IMR-90 (cell line): ENCODE measurements at regions not wholly inside any gene's neighbourhood (a gene's known extent, or its start where the extent isn't known, plus 50 kb on each side); places are given as distances from the start of the nearest gene placed in this dataset.

Source experiments
- ATAC-seq: fragments of 200-7000 bp; cut with Tn5 transposase; 2 replicates; pipeline ENCODE4 v1.9.1; 2020; ENCODE audit warnings: low read depth, mild to moderate bottlenecking, moderate library complexity
- BruUV-seq: library from RNA; stranded (reverse); fragments of 400-500 nt; replicated peaks from 2 replicates; lab custom pipeline; 2021; lab: Mats Ljungman, UMichigan
- CTCF ChIA-PET: fragments of 300-600 bp; formaldehyde crosslinking; extraction: SDS; loops from one replicate; lab custom pipeline; 2021; ENCODE audit warnings: antibody characterized with exemption; lab: Yijun Ruan, JAX
- POLR2A ChIA-PET: fragments of 300-600 bp; sonication (Branson Sonifier 250); formaldehyde crosslinking; loops from one replicate; lab custom pipeline; 2022; ENCODE audit warnings: antibody characterized with exemption; ENCODE audit not compliant: unreplicated experiment; lab: Charles Lee
- DNase-seq: peaks from one replicate; pipeline ENCODE4 v3.0.0; 2013
- H2AFZ ChIP-seq: replicated peaks from 2 replicates; pipeline ENCODE3; 2013; ENCODE audit warnings: low read length, mild to moderate bottlenecking; ENCODE audit not compliant: poor library complexity
- H2AK5ac ChIP-seq: 2 replicates; pipeline ENCODE4 v1.6.1; 2013; ENCODE audit warnings: low read depth, low read length, inconsistent platforms
- H2AK9ac ChIP-seq: replicated peaks from 2 replicates; pipeline ENCODE3; 2013; ENCODE audit warnings: mild to moderate bottlenecking, low read depth, low read length, moderate library complexity; ENCODE audit not compliant: poor library complexity
- H2BK120ac ChIP-seq: 2 replicates; pipeline ENCODE4 v1.6.1; 2013; ENCODE audit warnings: low read depth, low read length, inconsistent platforms
- H2BK15ac ChIP-seq: 3 replicates; pipeline ENCODE4 v1.6.1; 2013; ENCODE audit warnings: low read depth, low read length, inconsistent platforms
- H2BK20ac ChIP-seq: 2 replicates; pipeline ENCODE4 v1.6.1; 2013; ENCODE audit warnings: low read depth, mild to moderate bottlenecking, inconsistent platforms, low read length, moderate library complexity
- H2BK5ac ChIP-seq: 2 replicates; pipeline ENCODE4 v1.6.1; 2013; ENCODE audit warnings: mild to moderate bottlenecking, low read depth, low read length, inconsistent platforms; ENCODE audit not compliant: poor library complexity, severe bottlenecking
- H3K14ac ChIP-seq: replicated peaks from 2 replicates; pipeline ENCODE4 v1.6.1; 2013; ENCODE audit warnings: low read depth, low read length, inconsistent platforms
- H3K18ac ChIP-seq: 2 replicates; pipeline ENCODE4 v1.6.1; 2013; ENCODE audit warnings: low read depth, low read length, control low read depth
- H3K23ac ChIP-seq: 2 replicates; pipeline ENCODE4 v1.6.1; 2013; ENCODE audit warnings: low read depth, low read length, inconsistent platforms
- H3K27ac ChIP-seq: 2 replicates; pipeline ENCODE4 v1.5.1; 2013; ENCODE audit warnings: mild to moderate bottlenecking, control low read depth, low read length; ENCODE audit not compliant: insufficient read depth
- H3K27me3 ChIP-seq: 2 replicates; pipeline ENCODE4 v1.6.1; 2013; ENCODE audit warnings: low read length; ENCODE audit not compliant: control insufficient read depth, insufficient read depth
- H3K36me3 ChIP-seq: 2 replicates; pipeline ENCODE4 v1.6.1; 2013; ENCODE audit warnings: low read length, mixed read lengths; ENCODE audit not compliant: control insufficient read depth, insufficient read depth
- H3K4ac ChIP-seq: 2 replicates; pipeline ENCODE4 v1.6.1; 2013; ENCODE audit warnings: low read depth, low read length, inconsistent platforms
- H3K4me1 ChIP-seq: 2 replicates; pipeline ENCODE4 v1.6.1; 2013; ENCODE audit warnings: low read length, mixed read lengths; ENCODE audit not compliant: control insufficient read depth, insufficient read depth
- H3K4me2 ChIP-seq: 2 replicates; pipeline ENCODE4 v1.6.1; 2013; ENCODE audit warnings: low read depth, mild to moderate bottlenecking, control low read depth, low read length, moderate library complexity
- H3K4me3 ChIP-seq: 2 replicates; pipeline ENCODE4 v1.5.1; 2013; ENCODE audit warnings: low read depth, mild to moderate bottlenecking, control low read depth, low read length, moderate library complexity; ENCODE audit not compliant: insufficient read depth
- H3K56ac ChIP-seq: 2 replicates; pipeline ENCODE4 v1.6.1; 2013; ENCODE audit warnings: low read length, inconsistent platforms; ENCODE audit not compliant: insufficient read depth; ENCODE audit errors: extremely low read depth
- H3K79me1 ChIP-seq, 2 experiments: 2 replicates each; pipeline ENCODE4 v1.6.1; 2013; ENCODE audit warnings: low read length in 2 of 2, inconsistent platforms in 1 of 2, low read depth in 1 of 2
- H3K9ac ChIP-seq: 2 replicates; pipeline ENCODE4 v1.6.1; 2013; ENCODE audit warnings: low read depth, low read length, control low read depth
- H3K9me1 ChIP-seq: 2 replicates; pipeline ENCODE4 v1.6.1; 2013; ENCODE audit warnings: low read length, inconsistent platforms; ENCODE audit not compliant: insufficient read depth
- H3K9me3 ChIP-seq: 2 replicates; pipeline ENCODE4 v1.6.1; 2013; ENCODE audit warnings: low read length; ENCODE audit not compliant: control insufficient read depth, insufficient read depth
- H4K20me1 ChIP-seq: 2 replicates; pipeline ENCODE4 v1.6.1; 2013; ENCODE audit warnings: low read length, inconsistent platforms; ENCODE audit not compliant: insufficient read depth
- H4K5ac ChIP-seq: 2 replicates; pipeline ENCODE4 v1.6.1; 2013; ENCODE audit warnings: mild to moderate bottlenecking, low read depth, low read length, control low read depth
- H4K8ac ChIP-seq, 2 experiments: 2 replicates each; pipeline ENCODE4 v1.6.1; 2013; ENCODE audit warnings: low read depth in 2 of 2, low read length in 2 of 2, control low read depth in 1 of 2, inconsistent platforms in 1 of 2
- H4K91ac ChIP-seq: 2 replicates; pipeline ENCODE4 v1.6.1; 2013; ENCODE audit warnings: low read depth, low read length, inconsistent platforms; ENCODE audit not compliant: insufficient read depth
- CHD1 ChIP-seq: IDR thresholded peaks from 2 replicates; pipeline ENCODE4 v1.6.1; 2012; ENCODE audit warnings: low read depth, low read length, improper control_type of control experiment
- MAFK ChIP-seq: IDR thresholded peaks from 2 replicates; pipeline ENCODE4 v1.6.1; 2012; ENCODE audit warnings: low read depth, low read length, improper control_type of control experiment
- POLR2A ChIP-seq: IDR thresholded peaks from 2 replicates; pipeline ENCODE4 v1.6.1; 2012; ENCODE audit warnings: mild to moderate bottlenecking, low read depth, low read length
- RFX5 ChIP-seq: IDR thresholded peaks from 2 replicates; pipeline ENCODE4 v1.8.0; 2012; ENCODE audit warnings: low read depth, mild to moderate bottlenecking, low read length, moderate library complexity
- SMC3 ChIP-seq: fragments of 150-350 bp; IDR thresholded peaks from 2 replicates; pipeline ENCODE4 v1.6.1; 2016; ENCODE audit warnings: low read depth, mild to moderate bottlenecking, antibody characterized with exemption, low read length, moderate library complexity
- WGBS, 2 experiments: methylation state at CpG; one replicate each; pipeline versions ENCODE4 v1.1.5 to v1.1.7; 2013; ENCODE audit warnings: missing lambda C conversion rate in 2 of 2; ENCODE audit not compliant: insufficient read length in 1 of 2; ENCODE audit errors: extremely low coverage in 2 of 2; 5-methylcytosine and 5-hydroxymethylcytosine counted together
- dilution Hi-C: fragments of 300-500 bp; cut with HindIII; formaldehyde crosslinking; loops from one replicate; pipeline ENCODE4 v1.14.3; 2018; ENCODE audit warnings: low sequenced_read_pairs; ENCODE audit not compliant: unreplicated experiment
- in situ Hi-C: fragments of 300-500 bp; cut with MboI; formaldehyde crosslinking; loops from 3 replicates; pipeline ENCODE4 v1.14.3; 2019; ENCODE audit warnings: low sequenced_read_pairs, inconsistent platforms, mixed read lengths
- intact Hi-C: fragments of 100-400 bp; cut with micrococcal nuclease; formaldehyde crosslinking; loops from 2 replicates; pipeline ENCODE4 v1.10.0; 2022

DNA sequence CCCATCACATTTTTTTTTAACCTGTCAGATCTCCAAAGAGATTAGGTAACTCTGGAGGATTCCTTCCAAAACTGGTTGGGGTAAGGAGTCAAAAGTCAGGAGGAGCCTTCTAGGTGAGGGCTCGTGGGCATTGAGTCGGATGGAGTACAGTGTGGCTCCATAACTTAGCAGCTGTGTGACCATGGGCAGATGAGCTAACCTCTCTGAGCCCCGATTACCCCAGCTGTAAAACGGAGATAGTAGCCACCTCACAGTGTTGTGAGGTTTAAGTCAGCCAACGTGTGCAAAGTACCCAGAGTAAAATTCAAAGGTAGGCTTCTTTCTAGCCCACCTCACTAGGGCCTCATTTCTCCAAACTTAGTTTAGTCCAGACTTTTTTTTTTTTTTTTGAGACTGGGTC lies 151.5 kb downstream of the CD24 start:
- no peak overlapping the region for H3K14ac ChIP-seq
- no peak overlapping the region for H2BK5ac ChIP-seq
- no peaks in the 10 kb centered on the region for H3K4me1 ChIP-seq
- no peaks in the 10 kb centered on the region; the same call in 1 of the 2 replicates for H3K27me3 ChIP-seq
- H4K91ac ChIP-seq, result no peak overlapping the region
- H2BK120ac ChIP-seq, result no peak overlapping the region
- H3K27ac ChIP-seq, result no peak overlapping the region
- no peak overlapping the region for H3K4me2 ChIP-seq
- H4K8ac ChIP-seq, result no peak overlapping the region
- H3K9me1 ChIP-seq, result no peaks in the 10 kb centered on the region
- DNase-seq (no peak), ATAC-seq (no peak)
- in situ Hi-C loops (no loop called here), dilution Hi-C loops (no loop called here), intact Hi-C loops (no loop called here)
- no TSS peak for BruUV-seq
- ChIA-PET CTCF (no interaction called here), POLR2A (no interaction called here)
- no peak overlapping the region for H3K23ac ChIP-seq
- no peak overlapping the region for H4K5ac ChIP-seq
- H3K4me3 ChIP-seq, result no peak overlapping the region
- TF ChIP-seq CHD1 (no peak), MAFK (no peak), POLR2A (no peak), RFX5 (no peak), SMC3 (no peak)
- H2AFZ ChIP-seq, result no peak overlapping the region
- no peaks in the 10 kb centered on the region for H3K36me3 ChIP-seq
- H2AK9ac ChIP-seq, result no peak overlapping the region
- H3K79me1 ChIP-seq, result no peaks in the 10 kb centered on the region
- no peaks in the 10 kb centered on the region for H3K9me3 ChIP-seq
- no peaks in the 10 kb centered on the region for H4K20me1 ChIP-seq
- no peak overlapping the region for H2BK20ac ChIP-seq
- H3K18ac ChIP-seq, result no peak overlapping the region
- 51% methylated on average over 4 of the region's 5 CpGs; no CpG with 5 or more reads in 1 of the 2 experiments for WGBS, 2 experiments
- H3K9ac ChIP-seq, result no peak overlapping the region
- no peak overlapping the region for H3K4ac ChIP-seq
- H2BK15ac ChIP-seq, result no peak overlapping the region
- H3K56ac ChIP-seq, result no peak overlapping the region
- H2AK5ac ChIP-seq, result no peak overlapping the region
